Activated CD4-positive, alpha-beta T cell treated with anti-CD3 and anti-CD28 coated beads for 36 hours (primary cell): ENCODE measurements at regions not wholly inside any gene's neighbourhood (a gene's known extent, or its start where the extent isn't known, plus 50 kb on each side); places are given as distances from the start of the nearest gene placed in this dataset.
"Not testable (repeated sequence)": the region's sequence is repeated elsewhere in the genome, so short reads cannot be mapped to it uniquely, and the experiment has no call there.

Experiments
- ATAC-seq: fragments of 200-7000 bp; cut with Tn5 transposase; one replicate; pipeline ENCODE4 v1.10.0; 2021; ENCODE audit warnings: mild to moderate bottlenecking, moderate library complexity
- CTCF ChIA-PET: fragments of 350-600 bp; sonication (Branson Sonifier 250); formaldehyde crosslinking; loops from one replicate; lab custom pipeline; 2021; ENCODE audit warnings: antibody characterized with exemption; lab: Charles Lee
- POLR2A ChIA-PET: fragments of 350-600 bp; sonication (Branson Sonifier 250); formaldehyde crosslinking; loops from one replicate; lab custom pipeline; 2021; ENCODE audit warnings: antibody characterized with exemption, inconsistent platforms; lab: Charles Lee
- DNase-seq: peaks from one replicate; pipeline ENCODE4 v3.0.0-alpha.2; 2020
- H3K27ac Mint-ChIP-seq: one replicate; pipeline ENCODE4 v1.8.0; 2021; ENCODE audit warnings: mixed read lengths
- H3K27me3 Mint-ChIP-seq: one replicate; pipeline ENCODE4 v1.8.0; 2021; ENCODE audit warnings: mixed read lengths
- H3K36me3 Mint-ChIP-seq: one replicate; pipeline ENCODE4 v1.8.0; 2021; ENCODE audit warnings: low read depth, mixed read lengths
- H3K4me1 Mint-ChIP-seq: one replicate; pipeline ENCODE4 v1.8.0; 2021; ENCODE audit warnings: mixed read lengths
- H3K4me3 Mint-ChIP-seq: one replicate; pipeline ENCODE4 v1.8.0; 2021; ENCODE audit warnings: mild to moderate bottlenecking, moderate library complexity, mixed read lengths
- H3K9me3 Mint-ChIP-seq: one replicate; pipeline ENCODE4 v1.8.0; 2021; ENCODE audit warnings: low read depth, mixed read lengths
- intact Hi-C, 2 experiments: fragments of 100-400 bp; cut with DNase I in 1 of 2; cut with micrococcal nuclease in 1 of 2; formaldehyde crosslinking; loops; one replicate each; pipeline versions ENCODE4 v1.14.2 to v1.15.1; 2022 to 2024; cut with DNase I, micrococcal nuclease

DNA sequence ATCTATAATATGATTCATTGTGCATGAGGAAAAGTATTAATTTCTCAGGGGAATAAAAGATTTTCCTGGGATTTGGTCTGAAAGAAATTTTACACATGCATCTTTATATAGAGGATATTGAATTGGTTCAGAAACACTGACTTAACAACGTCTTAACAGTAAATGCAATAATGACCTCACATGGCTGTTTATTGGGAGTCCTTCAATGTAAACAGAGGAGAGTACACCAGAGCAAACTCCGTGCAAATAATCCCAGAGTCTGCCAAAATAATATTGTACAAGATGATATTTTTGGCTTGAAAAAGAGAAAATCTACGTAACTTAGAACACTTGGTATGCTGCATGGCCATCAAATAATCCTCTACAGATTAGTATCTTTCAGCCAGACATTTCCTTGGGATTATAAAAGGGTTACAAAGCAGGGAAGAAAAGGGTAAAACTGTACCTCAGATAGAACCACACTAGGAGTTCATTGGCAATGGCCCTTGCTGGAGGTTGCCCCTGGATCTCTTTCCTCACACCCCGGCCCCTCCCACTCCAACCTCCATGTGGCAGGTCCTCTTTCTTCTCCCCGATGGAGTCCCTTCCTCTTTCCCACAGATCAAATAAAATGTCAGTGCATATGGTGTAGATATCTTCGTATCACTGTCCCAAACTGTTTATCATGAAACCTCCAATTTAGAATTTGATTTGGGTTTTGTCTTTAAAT is 196.4 kb downstream of the EVX1 start:
- DNase-seq (no peak), ATAC-seq (no peak)
- ChIA-PET CTCF (interaction anchor here (0.8 kb wide), 1 partner anchor 105 kb away, joined by 3 read pairs; no protein-coding TSS in a partner anchor), POLR2A (no interaction called here)
- Mint-ChIP-seq H3K27me3 (peaks cover 15% of the 10 kb centered on the region), H3K9me3 (no peaks in the 10 kb centered on the region), H3K4me1 (no peaks in the 10 kb centered on the region), H3K36me3 (no peaks in the 10 kb centered on the region), H3K27ac (no peak overlapping the region), H3K4me3 (no peak overlapping the region)
- intact Hi-C loops = no loop called here

DNA sequence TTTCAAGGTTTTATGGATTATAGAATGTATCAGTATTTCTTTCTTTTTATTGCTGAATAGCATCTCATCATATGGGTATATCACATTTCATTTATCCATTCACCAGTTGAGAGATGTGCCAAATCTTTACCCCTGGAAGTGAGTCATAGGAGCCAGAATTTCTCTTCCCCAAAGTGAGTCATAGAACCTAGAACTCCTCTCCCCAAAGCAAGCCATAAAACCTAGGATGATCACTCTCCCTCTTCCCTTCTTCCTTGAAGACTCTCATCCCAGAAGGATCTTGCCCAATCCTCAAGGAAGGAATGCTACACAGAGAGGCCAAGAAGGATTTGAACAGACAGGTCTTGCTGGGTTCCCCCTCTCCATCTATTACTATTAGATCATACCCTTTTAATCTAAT is 199.9 kb downstream of the EVX1 start:
- Mint-ChIP-seq H3K9me3 (no peaks in the 10 kb centered on the region), H3K4me3 (no peak overlapping the region), H3K27me3 (peaks cover 12% of the 10 kb centered on the region), H3K27ac (no peak overlapping the region), H3K4me1 (no peaks in the 10 kb centered on the region), H3K36me3 (no peaks in the 10 kb centered on the region)
- ATAC-seq (no peak), DNase-seq (no peak)
- intact Hi-C loops = no loop called here
- ChIA-PET POLR2A (no interaction called here), CTCF (no interaction called here)

DNA sequence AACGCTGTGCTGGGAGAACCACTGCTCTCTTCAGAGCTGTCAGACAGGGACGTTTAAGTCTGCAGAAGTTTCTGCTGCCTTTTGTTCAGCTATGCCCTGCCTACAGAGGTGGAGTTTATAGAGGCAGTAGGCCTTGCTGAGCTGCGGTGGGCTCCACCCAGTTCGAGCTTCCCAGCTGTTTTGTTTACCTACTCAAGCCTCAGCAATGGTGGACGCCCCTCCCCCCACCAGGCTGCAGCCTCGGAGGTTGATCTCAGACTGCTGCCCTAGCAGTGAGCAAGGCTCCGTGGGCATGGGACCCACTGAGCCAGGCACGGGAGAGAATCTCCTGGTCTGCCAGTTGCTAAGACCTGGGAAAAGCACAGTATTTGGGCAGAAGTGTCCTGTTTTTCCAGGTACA is 206.4 kb downstream of the EVX1 start:
- POLR2A ChIA-PET, intact Hi-C loops, CTCF ChIA-PET, H3K36me3 Mint-ChIP-seq, H3K9me3 Mint-ChIP-seq, H3K27ac Mint-ChIP-seq, H3K4me1 Mint-ChIP-seq, H3K4me3 Mint-ChIP-seq, ATAC-seq, DNase-seq: not testable (repeated sequence)
- peaks cover 28% of the 10 kb centered on the region for H3K27me3 Mint-ChIP-seq

DNA sequence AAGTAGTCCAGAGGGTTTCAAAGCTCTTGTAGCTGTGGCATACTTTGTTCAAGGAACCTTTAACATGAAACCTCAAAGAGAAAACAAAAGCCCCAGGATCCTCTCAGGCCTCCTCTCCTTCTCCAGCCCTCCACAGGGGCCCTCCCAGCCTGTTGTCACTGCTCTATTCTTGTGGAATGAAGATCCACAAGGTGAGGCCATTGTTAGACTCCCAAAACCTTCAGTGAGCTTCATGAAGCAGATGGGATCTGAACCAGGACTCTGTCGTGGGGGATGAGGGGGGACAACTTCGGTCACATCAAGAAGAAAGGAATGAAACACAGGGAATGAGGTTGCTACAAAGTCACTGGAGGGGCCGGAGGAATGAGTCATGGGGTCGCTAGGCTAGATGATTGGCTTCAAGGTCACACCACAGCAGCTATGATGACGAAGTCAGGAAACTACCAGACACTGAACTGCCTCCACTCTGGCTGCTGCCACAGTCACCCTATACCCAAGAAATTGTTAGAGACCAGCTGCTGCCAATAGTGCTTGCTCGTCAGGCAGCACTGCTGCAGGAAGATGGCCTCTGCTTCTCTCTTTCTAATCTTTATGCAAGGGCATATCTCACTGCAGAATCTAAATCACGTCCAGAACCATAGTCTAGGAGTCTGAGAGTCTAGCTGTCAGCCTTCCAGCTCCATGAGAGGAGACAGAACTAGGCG is 208.8 kb downstream of the HIBADH start:
- Mint-ChIP-seq H3K27ac (no peak overlapping the region), H3K36me3 (no peaks in the 10 kb centered on the region), H3K27me3 (peaks cover 14% of the 10 kb centered on the region), H3K4me1 (no peaks in the 10 kb centered on the region), H3K9me3 (no peaks in the 10 kb centered on the region), H3K4me3 (no peak overlapping the region)
- ATAC-seq (no peak), DNase-seq (no peak)
- ChIA-PET CTCF (no interaction called here), POLR2A (no interaction called here)
- intact Hi-C loops = no loop called here

DNA sequence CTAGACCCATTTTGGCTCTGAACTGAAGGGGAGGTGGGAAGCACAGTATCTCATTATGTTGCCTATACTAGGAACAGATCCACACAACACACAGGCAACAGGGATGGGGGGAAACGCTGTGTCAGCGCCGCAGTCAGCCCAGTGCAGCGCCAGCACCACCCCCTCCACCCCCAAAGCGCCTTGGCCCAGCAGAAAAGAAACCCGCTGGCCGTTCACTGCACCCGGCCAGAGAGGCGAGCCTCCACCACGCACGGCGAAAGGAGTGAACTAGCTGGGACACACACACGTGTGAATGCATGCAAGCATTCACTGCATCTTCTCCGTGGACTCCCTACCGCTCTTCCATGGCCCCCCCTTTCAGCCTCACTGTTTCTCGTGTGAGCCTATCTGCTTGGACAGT is 205.6 kb downstream of the HIBADH start:
- H3K36me3 Mint-ChIP-seq, H3K9me3 Mint-ChIP-seq, POLR2A ChIA-PET, H3K4me1 Mint-ChIP-seq, intact Hi-C loops, ATAC-seq, H3K27ac Mint-ChIP-seq, H3K4me3 Mint-ChIP-seq, DNase-seq, CTCF ChIA-PET: not testable (repeated sequence)
- H3K27me3 Mint-ChIP-seq = peaks cover 15% of the 10 kb centered on the region

DNA sequence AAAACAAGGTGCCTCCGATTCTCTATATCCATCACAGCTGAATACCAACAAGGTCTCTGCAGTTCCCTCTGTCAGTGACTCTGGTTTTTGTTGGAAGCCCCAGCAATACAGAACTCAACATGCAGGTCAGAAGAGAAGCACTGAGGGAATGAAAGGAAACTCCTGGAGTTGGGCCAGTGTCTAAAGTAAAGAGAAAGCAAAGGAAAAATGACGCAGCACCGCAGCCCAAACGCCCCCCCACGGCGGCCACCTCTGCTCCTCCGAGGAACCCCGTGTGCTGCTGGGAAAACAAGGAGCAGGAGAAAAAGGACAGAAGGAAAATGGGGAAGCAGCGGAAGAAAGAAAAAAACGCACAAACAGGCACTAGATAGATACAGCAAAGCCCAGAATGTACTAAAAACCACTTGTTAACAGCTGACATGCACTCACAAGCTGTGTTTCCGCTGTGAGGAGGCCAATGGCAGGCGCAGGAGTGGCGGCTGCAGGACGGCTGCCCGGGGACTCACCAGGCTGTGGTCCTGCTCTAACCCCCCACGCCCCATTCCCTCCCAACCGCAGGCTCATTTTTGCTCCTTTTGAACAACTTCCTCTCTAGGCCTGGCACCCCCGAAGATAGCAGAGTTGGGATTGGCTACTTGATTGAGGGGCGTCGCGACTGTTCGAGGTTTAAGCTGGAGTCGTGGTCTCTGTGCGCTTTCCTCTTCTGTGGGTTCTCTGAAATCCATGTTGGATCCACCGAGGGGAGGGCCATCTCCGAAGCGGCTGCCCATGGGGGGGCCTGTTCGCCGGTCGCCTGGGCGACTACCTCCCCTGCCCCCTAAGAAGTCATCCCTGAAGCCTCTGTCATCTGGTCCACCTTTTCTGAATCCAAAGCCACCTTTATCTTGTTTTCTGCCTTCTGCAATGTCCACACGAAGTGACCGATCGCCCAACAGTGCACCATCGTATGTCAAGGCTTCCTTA is 204.8 kb downstream of the HIBADH start:
- DNase-seq, H3K27ac Mint-ChIP-seq, H3K9me3 Mint-ChIP-seq, H3K4me1 Mint-ChIP-seq, POLR2A ChIA-PET, ATAC-seq, CTCF ChIA-PET, H3K36me3 Mint-ChIP-seq, intact Hi-C loops, H3K4me3 Mint-ChIP-seq: not testable (repeated sequence)
- peaks cover 18% of the 10 kb centered on the region for H3K27me3 Mint-ChIP-seq

DNA sequence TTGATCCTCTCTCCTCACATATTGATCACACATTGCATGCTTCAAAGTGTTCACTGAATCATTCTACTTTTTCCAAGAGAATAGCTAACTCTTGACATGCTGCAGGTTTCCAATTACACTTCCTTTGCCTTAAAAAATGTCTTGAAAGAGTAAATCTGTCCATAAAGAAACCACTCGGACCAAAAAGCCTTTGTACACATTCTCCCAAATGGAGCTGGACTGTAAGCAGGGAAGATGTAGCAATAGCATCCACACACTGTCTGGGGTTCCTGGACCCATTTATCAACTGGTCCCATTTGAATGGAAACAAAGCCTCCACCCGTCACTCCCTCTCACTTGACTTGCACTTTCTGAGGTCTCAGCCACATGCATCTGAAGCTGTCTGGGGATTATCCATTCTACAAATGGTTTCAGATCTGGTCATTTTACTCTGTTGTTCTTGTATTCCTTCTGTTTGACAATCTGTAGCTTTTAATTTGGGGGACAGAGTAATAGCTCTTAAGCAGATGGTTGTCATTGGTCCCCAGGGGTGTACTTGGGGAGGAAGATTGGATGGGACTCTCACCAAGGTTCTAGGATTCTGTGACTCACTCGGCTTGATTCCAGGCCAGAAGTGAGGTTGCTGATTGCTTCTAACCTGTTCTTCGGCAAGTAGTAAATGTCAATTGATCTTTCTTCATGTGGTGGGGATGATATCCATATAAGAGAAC is 203.5 kb downstream of the HIBADH start:
- no peak for ATAC-seq
- intact Hi-C loops = no loop called here
- no peaks in the 10 kb centered on the region for H3K9me3 Mint-ChIP-seq

DNA sequence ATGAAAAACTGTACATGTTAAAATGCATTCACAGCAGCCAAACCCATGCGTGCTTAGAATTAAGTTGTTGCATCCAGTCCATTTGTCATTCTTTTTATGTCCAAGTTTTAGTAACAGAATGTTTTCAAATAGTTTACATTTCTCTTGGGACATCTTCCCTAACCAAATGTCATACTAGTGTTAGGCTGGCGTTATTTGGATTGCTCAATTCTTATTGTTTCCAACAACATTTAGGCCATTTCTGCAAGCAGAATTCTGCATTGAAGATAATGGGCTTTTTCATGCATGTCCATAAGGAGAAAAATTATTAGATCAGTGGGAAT is 203.0 kb downstream of the HIBADH start:
- intact Hi-C loops = no loop called here
- POLR2A ChIA-PET = no interaction called here
- H3K9me3 Mint-ChIP-seq = no peaks in the 10 kb centered on the region
- no peak overlapping the region for H3K27ac Mint-ChIP-seq
- DNase-seq (no peak), ATAC-seq (no peak)
- H3K4me1 Mint-ChIP-seq = no peaks in the 10 kb centered on the region
- no peaks in the 10 kb centered on the region for H3K36me3 Mint-ChIP-seq
- H3K4me3 Mint-ChIP-seq = no peak overlapping the region
- CTCF ChIA-PET = no interaction called here
- H3K27me3 Mint-ChIP-seq = peaks cover 26% of the 10 kb centered on the region

More for the DNA sequence above, 203.5 kb downstream of the HIBADH start:
- DNase-seq = no peak
- peaks cover 26% of the 10 kb centered on the region for H3K27me3 Mint-ChIP-seq
- H3K4me3 Mint-ChIP-seq = no peak overlapping the region
- H3K27ac Mint-ChIP-seq = no peak overlapping the region
- POLR2A ChIA-PET = no interaction called here
- CTCF ChIA-PET = no interaction called here
- H3K4me1 Mint-ChIP-seq = no peaks in the 10 kb centered on the region
- no peaks in the 10 kb centered on the region for H3K36me3 Mint-ChIP-seq

DNA sequence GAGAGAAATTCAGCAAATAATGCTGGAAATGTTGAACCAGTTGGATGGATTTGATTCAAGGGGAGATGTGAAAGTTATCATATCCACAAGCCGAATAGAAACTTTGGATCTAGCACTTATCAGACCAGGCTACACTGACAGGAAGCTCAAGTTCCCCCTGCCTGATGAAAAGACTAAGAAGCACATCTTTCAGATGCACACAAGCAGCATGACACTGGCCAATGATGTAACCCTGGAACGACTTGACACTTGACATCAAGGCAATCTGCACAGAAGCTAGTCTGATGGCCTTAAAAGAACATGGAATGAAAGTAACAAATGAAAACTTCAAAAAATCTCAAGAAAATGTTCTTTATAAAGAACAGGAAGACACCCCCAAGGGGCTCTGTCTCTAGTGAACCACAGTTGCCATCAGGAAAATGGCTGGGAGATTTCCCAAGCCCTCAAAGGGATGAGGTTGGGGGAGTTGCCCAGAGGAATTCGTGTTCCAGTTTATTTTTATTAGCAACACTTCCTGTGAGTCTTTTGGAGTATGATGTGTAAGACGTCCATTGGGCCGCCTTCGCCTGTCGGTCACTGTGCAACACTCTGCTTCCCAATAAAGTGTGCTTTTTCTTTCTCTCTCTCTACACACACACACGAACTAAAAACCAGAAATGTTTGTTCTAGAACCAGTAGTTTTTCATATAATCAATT is 200.0 kb downstream of the HIBADH start:
- ChIA-PET CTCF (interaction anchor here (1.6 kb wide), 1 partner anchor 46 kb away, joined by 4 read pairs; no protein-coding TSS in a partner anchor), POLR2A (no interaction called here)
- Mint-ChIP-seq H3K4me1 (no peaks in the 10 kb centered on the region), H3K9me3 (no peaks in the 10 kb centered on the region), H3K27me3 (peaks cover 30% of the 10 kb centered on the region), H3K4me3 (no peak overlapping the region), H3K27ac (no peak overlapping the region), H3K36me3 (no peaks in the 10 kb centered on the region)
- ATAC-seq (no peak), DNase-seq (no peak)
- intact Hi-C loops = no loop called here

DNA sequence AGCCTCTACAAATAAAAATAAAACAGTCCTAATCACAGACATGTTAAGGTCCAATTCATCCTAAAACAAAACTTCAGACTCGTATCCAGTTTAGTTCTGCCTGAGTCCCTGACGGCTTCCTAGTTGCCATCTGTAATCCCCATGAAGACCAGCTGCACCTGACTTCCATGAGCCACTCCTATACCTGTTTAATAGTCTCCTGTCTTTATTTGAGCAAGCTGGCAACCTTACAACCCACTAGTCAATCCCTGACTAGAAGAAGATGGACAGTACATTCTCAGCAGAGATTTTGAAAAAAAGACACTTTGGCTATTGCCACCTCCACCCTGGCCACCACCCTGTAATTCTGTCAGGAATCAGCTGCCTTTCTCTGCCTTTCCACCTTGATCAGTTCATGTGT is 197.7 kb downstream of the HIBADH start:
- ChIA-PET CTCF (interaction anchor here (0.5 kb wide), 1 partner anchor 881 kb away, joined by 3 read pairs; no protein-coding TSS in a partner anchor), POLR2A (no interaction called here)
- Mint-ChIP-seq H3K36me3 (no peaks in the 10 kb centered on the region), H3K27me3 (peaks cover 22% of the 10 kb centered on the region), H3K27ac (no peak overlapping the region), H3K9me3 (no peaks in the 10 kb centered on the region), H3K4me3 (no peak overlapping the region), H3K4me1 (no peaks in the 10 kb centered on the region)
- intact Hi-C loops = no loop called here
- ATAC-seq (no peak), DNase-seq (no peak)

DNA sequence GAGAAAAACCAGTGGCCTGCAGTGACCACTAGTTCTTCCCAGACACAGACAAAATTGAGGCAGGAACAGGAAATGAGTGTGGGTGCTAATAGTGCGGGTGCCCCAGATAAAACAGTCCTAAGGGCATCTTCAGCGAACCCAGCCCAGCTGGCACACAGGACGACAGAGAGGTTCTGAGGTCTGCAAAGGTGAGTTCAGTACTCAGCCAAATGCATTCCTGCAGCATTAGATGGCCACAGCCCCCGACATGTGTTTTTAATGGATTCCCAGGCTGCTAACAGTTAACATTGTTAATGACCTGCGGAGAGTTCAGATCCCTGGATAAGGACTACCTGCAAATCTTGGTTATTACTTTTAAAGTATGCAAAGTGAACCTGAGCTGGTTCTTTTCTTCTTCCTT is 196.0 kb downstream of the HIBADH start:
- H3K4me3 Mint-ChIP-seq = no peak overlapping the region
- ATAC-seq = no peak
- H3K4me1 Mint-ChIP-seq = no peaks in the 10 kb centered on the region
- intact Hi-C loops = no loop called here
- H3K27me3 Mint-ChIP-seq = peaks cover 24% of the 10 kb centered on the region
- no peaks in the 10 kb centered on the region for H3K36me3 Mint-ChIP-seq
- POLR2A ChIA-PET = no interaction called here
- H3K27ac Mint-ChIP-seq = no peak overlapping the region
- DNase-seq = no peak
- CTCF ChIA-PET = no interaction called here
- H3K9me3 Mint-ChIP-seq = no peaks in the 10 kb centered on the region
